ENCODE measurements at regions not wholly inside any gene's neighbourhood (a gene's known extent, or its start where the extent isn't known, plus 50 kb on each side); places are given as distances from the start of the nearest gene placed in this dataset.

DNA sequence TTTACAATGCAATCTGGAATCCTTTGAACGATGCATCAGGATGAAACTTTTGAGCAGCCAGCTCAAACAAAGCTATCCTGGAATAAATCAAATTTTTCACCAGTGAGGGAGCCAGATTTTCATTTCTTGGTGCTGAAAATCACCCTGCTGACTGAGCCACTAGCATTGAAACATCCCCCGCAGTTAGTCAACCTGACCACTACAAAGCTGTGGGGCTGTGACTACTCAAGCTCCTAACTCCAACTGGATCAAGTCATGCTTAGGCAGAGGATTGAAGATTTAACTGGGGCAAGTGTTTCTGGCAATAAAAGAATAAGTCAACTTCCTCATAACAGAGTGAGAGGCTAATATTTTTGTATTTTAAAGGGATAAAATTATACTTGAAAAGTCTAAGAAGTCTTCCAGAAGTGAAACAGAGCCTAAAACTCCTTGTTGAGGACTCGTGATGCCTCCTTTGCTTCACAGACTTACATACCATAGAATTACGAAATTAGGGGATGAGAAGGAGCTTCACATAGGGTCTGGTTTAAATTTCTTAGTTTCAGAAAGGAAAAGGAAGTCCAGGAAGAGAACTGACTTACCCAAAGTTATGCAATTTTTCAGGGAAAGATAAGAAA lies 177.8 kb downstream of the SERPINI1 start:
- TF ChIP-seq CTCF (IDR thresholded peaks at IDR 0.05) (no peak), POLR2AphosphoS5 (IDR thresholded peaks at IDR 0.05; ENCODE audit: insufficient read depth in 1 of 2, low read depth in 1 of 2) (no peak)

Measured in vagina (tissue), 2 donors.